Hepatocyte (in vitro differentiated cells): ENCODE measurements at regions not wholly inside any gene's neighbourhood (a gene's known extent, or its start where the extent isn't known, plus 50 kb on each side); places are given as distances from the start of the nearest gene placed in this dataset.

Experiments
- EZH2 ChIP-seq: fragments of 200-600 bp; sonication (generic); IDR thresholded peaks from 2 replicates; pipeline ENCODE4 v1.6.1; 2016; ENCODE audit warnings: antibody characterized with exemption, mild to moderate bottlenecking, borderline replicate concordance
- EZH2phosphoT487 ChIP-seq: fragments of 200-600 bp; sonication (generic); IDR thresholded peaks from one replicate; pipeline ENCODE4 v1.6.1; 2018; ENCODE audit warnings: antibody characterized with exemption, mild to moderate bottlenecking, low read depth, moderate library complexity; ENCODE audit not compliant: unreplicated experiment, severe bottlenecking
- TF ChIP-seq, protein P1 (sequence below): fragments of 200-600 bp; sonication (generic); IDR thresholded peaks from 2 replicates; pipeline ENCODE4 v1.5.1; 2016; ENCODE audit warnings: antibody characterized with exemption, mild to moderate bottlenecking; ENCODE audit not compliant: poor library complexity

DNA sequence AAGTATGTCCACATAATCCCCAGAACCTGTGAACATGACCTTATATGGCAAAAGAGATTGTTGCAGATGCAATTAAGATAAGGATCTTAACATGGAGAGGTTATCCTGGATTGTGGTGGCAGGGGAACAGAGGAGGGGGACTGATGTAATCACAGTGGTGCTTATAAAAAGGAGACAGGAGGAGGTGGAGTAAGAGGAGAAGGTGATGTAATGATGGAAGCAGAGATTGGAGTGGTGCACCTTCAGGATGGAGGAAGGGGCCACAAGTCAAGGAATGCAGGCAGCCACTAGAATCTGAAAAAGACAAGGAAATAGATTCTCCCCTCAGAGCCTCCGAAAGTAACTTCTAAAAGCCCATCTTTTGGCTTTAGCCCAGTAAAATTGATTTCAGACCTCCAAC is 388.4 kb downstream of the BCOR start:
- TF ChIP-seq, protein P1, sequence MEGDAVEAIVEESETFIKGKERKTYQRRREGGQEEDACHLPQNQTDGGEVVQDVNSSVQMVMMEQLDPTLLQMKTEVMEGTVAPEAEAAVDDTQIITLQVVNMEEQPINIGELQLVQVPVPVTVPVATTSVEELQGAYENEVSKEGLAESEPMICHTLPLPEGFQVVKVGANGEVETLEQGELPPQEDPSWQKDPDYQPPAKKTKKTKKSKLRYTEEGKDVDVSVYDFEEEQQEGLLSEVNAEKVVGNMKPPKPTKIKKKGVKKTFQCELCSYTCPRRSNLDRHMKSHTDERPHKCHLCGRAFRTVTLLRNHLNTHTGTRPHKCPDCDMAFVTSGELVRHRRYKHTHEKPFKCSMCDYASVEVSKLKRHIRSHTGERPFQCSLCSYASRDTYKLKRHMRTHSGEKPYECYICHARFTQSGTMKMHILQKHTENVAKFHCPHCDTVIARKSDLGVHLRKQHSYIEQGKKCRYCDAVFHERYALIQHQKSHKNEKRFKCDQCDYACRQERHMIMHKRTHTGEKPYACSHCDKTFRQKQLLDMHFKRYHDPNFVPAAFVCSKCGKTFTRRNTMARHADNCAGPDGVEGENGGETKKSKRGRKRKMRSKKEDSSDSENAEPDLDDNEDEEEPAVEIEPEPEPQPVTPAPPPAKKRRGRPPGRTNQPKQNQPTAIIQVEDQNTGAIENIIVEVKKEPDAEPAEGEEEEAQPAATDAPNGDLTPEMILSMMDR = no peak
- TF ChIP-seq EZH2 = no peak
- TF ChIP-seq EZH2phosphoT487 = no peak
